NT2/D1 (cell line): ENCODE measurements at regions not wholly inside any gene's neighbourhood (a gene's known extent, or its start where the extent isn't known, plus 50 kb on each side); places are given as distances from the start of the nearest gene placed in this dataset.

Source experiments
- DNase-seq: peaks from one replicate; pipeline ENCODE4 v3.0.0-alpha.2; 2011; ENCODE audit warnings: low read depth, low spot score
- H3K27me3 ChIP-seq: 2 replicates; pipeline ENCODE4 v1.6.0; 2011; ENCODE audit warnings: mild to moderate bottlenecking; ENCODE audit not compliant: insufficient read length, insufficient read depth
- H3K36me3 ChIP-seq: 2 replicates; pipeline ENCODE4 v1.6.1; 2011; ENCODE audit warnings: mild to moderate bottlenecking, low read length, mixed read lengths; ENCODE audit not compliant: insufficient read depth, insufficient read length
- H3K4me1 ChIP-seq: 2 replicates; pipeline ENCODE4 v1.5.1; 2011; ENCODE audit not compliant: insufficient read depth, insufficient read length
- H3K4me3 ChIP-seq: 2 replicates; pipeline ENCODE4 v1.5.1; 2011; ENCODE audit warnings: low read depth; ENCODE audit not compliant: insufficient read length
- H3K9ac ChIP-seq: 2 replicates; pipeline ENCODE4 v1.6.0; 2011; ENCODE audit warnings: low read depth; ENCODE audit not compliant: insufficient read length
- H3K9me3 ChIP-seq: 2 replicates; pipeline ENCODE4 v1.5.1; 2011; ENCODE audit warnings: mild to moderate bottlenecking, low read length; ENCODE audit not compliant: insufficient read depth
- SUZ12 ChIP-seq: IDR thresholded peaks from 2 replicates; pipeline ENCODE4 v1.6.1; 2011; ENCODE audit not compliant: insufficient read length, insufficient read depth; ENCODE audit errors: extremely low read depth
- YY1 ChIP-seq: IDR thresholded peaks from 2 replicates; pipeline ENCODE4 v1.6.1; 2011; ENCODE audit not compliant: insufficient read length, insufficient read depth
- ZNF274 ChIP-seq: IDR thresholded peaks from 2 replicates; pipeline ENCODE4 v1.6.1; 2011; ENCODE audit warnings: mild to moderate bottlenecking, low read depth, low read length

GRCh38 chr14:50014809-50015430 lies 101.5 kb downstream of the VCPKMT start:
- H3K4me1 ChIP-seq, result no peaks in the 10 kb centered on the region

GRCh38 chr14:50015716-50016115 lies 100.7 kb downstream of the VCPKMT start:
- H3K36me3 ChIP-seq, result no peaks in the 10 kb centered on the region
- H3K4me3 ChIP-seq, result no peak overlapping the region
- H3K27me3 ChIP-seq, result no peaks in the 10 kb centered on the region
- DNase-seq, result no peak
- no peaks in the 10 kb centered on the region for H3K4me1 ChIP-seq
- peaks cover 13% of the 10 kb centered on the region for H3K9me3 ChIP-seq
- H3K9ac ChIP-seq, result no peak overlapping the region
- TF ChIP-seq YY1 (no peak), SUZ12 (no peak)

More at GRCh38 chr14:50014809-50015430, 101.5 kb downstream of the VCPKMT start:
- no peak for TF ChIP-seq ZNF274
- no peak for TF ChIP-seq SUZ12
- no peak for TF ChIP-seq YY1
- Histone ChIP-seq H3K9me3 (peaks cover 5% of the 10 kb centered on the region; the same call in 1 of the 2 replicates), H3K9ac (no peak overlapping the region), H3K4me3 (no peak overlapping the region), H3K36me3 (no peaks in the 10 kb centered on the region), H3K27me3 (no peaks in the 10 kb centered on the region)
- no peak for DNase-seq

- peaks cover 18% of the 10 kb centered on the region for H3K9me3 ChIP-seq
- H3K4me3 ChIP-seq, result no peak overlapping the region
- no peaks in the 10 kb centered on the region for H3K27me3 ChIP-seq
- H3K36me3 ChIP-seq, result no peaks in the 10 kb centered on the region
- no peak for TF ChIP-seq ZNF274
- TF ChIP-seq SUZ12, result no peak
- no peak for TF ChIP-seq YY1
- no peak overlapping the region for H3K9ac ChIP-seq
- H3K4me1 ChIP-seq, result no peaks in the 10 kb centered on the region
- DNase-seq, result no peak
Measured at GRCh38 chr14:50018201-50018932, 98.0 kb downstream of the VCPKMT start.

GRCh38 chr14:50018933-50019210 lies 97.5 kb downstream of the VCPKMT start:
- TF ChIP-seq SUZ12 (no peak), YY1 (no peak), ZNF274 (no peak)
- Histone ChIP-seq H3K9ac (no peak overlapping the region), H3K4me1 (no peaks in the 10 kb centered on the region)

GRCh38 chr14:50020184-50020583 lies 96.2 kb downstream of the VCPKMT start:
- no peak overlapping the region for H3K9ac ChIP-seq
- no peak for DNase-seq
- no peaks in the 10 kb centered on the region for H3K4me1 ChIP-seq
- TF ChIP-seq YY1, result no peak
- TF ChIP-seq SUZ12, result no peak
- TF ChIP-seq ZNF274, result no peak
- no peak overlapping the region for H3K4me3 ChIP-seq
- H3K9me3 ChIP-seq, result peaks cover 18% of the 10 kb centered on the region
- H3K27me3 ChIP-seq, result no peaks in the 10 kb centered on the region
- H3K36me3 ChIP-seq, result no peaks in the 10 kb centered on the region

More at GRCh38 chr14:50018933-50019210, 97.5 kb downstream of the VCPKMT start:
- peaks cover 18% of the 10 kb centered on the region for H3K9me3 ChIP-seq
- H3K36me3 ChIP-seq, result no peaks in the 10 kb centered on the region
- H3K4me3 ChIP-seq, result no peak overlapping the region
- no peaks in the 10 kb centered on the region for H3K27me3 ChIP-seq
- DNase-seq, result no peak

- Histone ChIP-seq H3K9ac (no peak overlapping the region), H3K27me3 (no peaks in the 10 kb centered on the region), H3K4me1 (no peaks in the 10 kb centered on the region), H3K36me3 (no peaks in the 10 kb centered on the region), H3K4me3 (no peak overlapping the region), H3K9me3 (peaks cover 18% of the 10 kb centered on the region)
- no peak for DNase-seq
- TF ChIP-seq ZNF274 (no peak), SUZ12 (no peak), YY1 (no peak)
Measured at GRCh38 chr14:50020799-50021198, 95.6 kb downstream of the VCPKMT start.

GRCh38 chr14:50021261-50022031 lies 94.9 kb downstream of the VCPKMT start:
- TF ChIP-seq ZNF274 (no peak), SUZ12 (no peak), YY1 (no peak)
- H3K4me1 ChIP-seq, result no peaks in the 10 kb centered on the region
- DNase-seq, result no peak
- no peaks in the 10 kb centered on the region for H3K27me3 ChIP-seq
- H3K4me3 ChIP-seq, result no peak overlapping the region
- no peak overlapping the region for H3K9ac ChIP-seq
- H3K36me3 ChIP-seq, result no peaks in the 10 kb centered on the region
- peaks cover 18% of the 10 kb centered on the region for H3K9me3 ChIP-seq
